Testis (tissue), 2 donors: ENCODE measurements at regions not wholly inside any gene's neighbourhood (a gene's known extent, or its start where the extent isn't known, plus 50 kb on each side); places are given as distances from the start of the nearest gene placed in this dataset.

Experiments used
- POLR2A ChIP-seq: fragments of 450-650 bp; IDR thresholded peaks from one replicate; pipeline ENCODE4 v1.6.1; 2017; ENCODE audit warnings: antibody characterized with exemption, mild to moderate bottlenecking, moderate library complexity
- TF ChIP-seq, protein P1 (sequence below), 3 experiments: fragments of 450-650 bp in 2 of 3; fragments of 200-600 bp in 1 of 3; sonication (generic) in 1 of 3; IDR thresholded peaks; one replicate each; pipeline ENCODE4 v1.5.1; 2016 to 2019; ENCODE audit warnings: antibody characterized with exemption in 3 of 3, mild to moderate bottlenecking in 2 of 3, moderate library complexity in 1 of 3

DNA sequence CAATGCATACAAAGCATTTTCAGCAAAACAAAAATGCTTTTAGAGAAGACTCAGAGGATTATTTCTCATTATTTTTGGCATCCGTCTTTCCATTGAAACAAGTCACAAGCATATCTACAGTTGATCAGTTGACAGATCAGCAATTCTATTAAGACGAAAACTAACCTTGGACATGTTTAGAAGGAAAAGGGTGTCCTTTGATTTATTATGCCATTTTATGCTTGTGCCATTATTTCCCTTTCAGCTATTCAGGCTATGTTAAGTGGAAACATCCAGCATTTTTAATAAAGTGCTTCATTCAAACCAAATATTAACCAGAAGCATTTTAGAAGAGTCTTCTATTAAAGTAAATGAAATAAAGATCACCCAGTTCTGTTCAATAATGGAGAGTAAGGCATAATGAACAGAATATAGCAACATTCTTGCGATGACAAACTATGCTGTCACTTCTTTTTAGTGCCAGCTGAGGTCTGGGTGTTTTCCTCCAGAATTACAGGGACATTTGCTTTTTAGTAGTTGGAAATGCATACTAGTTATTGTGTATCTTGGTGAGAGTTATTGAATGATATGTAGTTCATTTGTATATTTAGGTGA, 481.4 kb downstream of the PLA2G4A start:
- TF ChIP-seq, protein P1, sequence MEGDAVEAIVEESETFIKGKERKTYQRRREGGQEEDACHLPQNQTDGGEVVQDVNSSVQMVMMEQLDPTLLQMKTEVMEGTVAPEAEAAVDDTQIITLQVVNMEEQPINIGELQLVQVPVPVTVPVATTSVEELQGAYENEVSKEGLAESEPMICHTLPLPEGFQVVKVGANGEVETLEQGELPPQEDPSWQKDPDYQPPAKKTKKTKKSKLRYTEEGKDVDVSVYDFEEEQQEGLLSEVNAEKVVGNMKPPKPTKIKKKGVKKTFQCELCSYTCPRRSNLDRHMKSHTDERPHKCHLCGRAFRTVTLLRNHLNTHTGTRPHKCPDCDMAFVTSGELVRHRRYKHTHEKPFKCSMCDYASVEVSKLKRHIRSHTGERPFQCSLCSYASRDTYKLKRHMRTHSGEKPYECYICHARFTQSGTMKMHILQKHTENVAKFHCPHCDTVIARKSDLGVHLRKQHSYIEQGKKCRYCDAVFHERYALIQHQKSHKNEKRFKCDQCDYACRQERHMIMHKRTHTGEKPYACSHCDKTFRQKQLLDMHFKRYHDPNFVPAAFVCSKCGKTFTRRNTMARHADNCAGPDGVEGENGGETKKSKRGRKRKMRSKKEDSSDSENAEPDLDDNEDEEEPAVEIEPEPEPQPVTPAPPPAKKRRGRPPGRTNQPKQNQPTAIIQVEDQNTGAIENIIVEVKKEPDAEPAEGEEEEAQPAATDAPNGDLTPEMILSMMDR (IDR thresholded peaks at IDR 0.05), result no peak
- TF ChIP-seq POLR2A, result no peak
